PFSK-1 (cell line): ENCODE measurements at regions not wholly inside any gene's neighbourhood (a gene's known extent, or its start where the extent isn't known, plus 50 kb on each side); places are given as distances from the start of the nearest gene placed in this dataset.

Experiments
- FOXP2 ChIP-seq: optimal IDR thresholded peaks from 2 replicates; pipeline ENCODE3; 2011; ENCODE audit warnings: borderline replicate concordance, control low read depth, inconsistent platforms; ENCODE audit not compliant: insufficient read depth; ENCODE audit errors: extremely low read length, extremely low read depth
- POLR2AphosphoS5 ChIP-seq: IDR thresholded peaks from 2 replicates; pipeline ENCODE4 v1.6.1; 2012; ENCODE audit warnings: low read depth, mild to moderate bottlenecking, control low read depth, low read length, moderate library complexity
- SIN3A ChIP-seq: IDR thresholded peaks from 2 replicates; pipeline ENCODE4 v1.6.1; 2012; ENCODE audit warnings: mild to moderate bottlenecking, low read length, moderate library complexity, borderline replicate concordance; ENCODE audit not compliant: insufficient read depth
- TAF1 ChIP-seq: IDR thresholded peaks from 2 replicates; pipeline ENCODE4 v1.6.1; 2012; ENCODE audit warnings: low read length, control low read depth, borderline replicate concordance; ENCODE audit not compliant: insufficient read depth
- TF ChIP-seq, protein P1 (sequence below), 2 experiments: IDR thresholded peaks; 2 replicates each; pipeline versions ENCODE4 v1.6.1 to v1.8.0; 2011 to 2012; ENCODE audit warnings: low read depth in 2 of 2, low read length in 2 of 2, control low read depth in 1 of 2, inconsistent platforms in 1 of 2, mild to moderate bottlenecking in 1 of 2, moderate library complexity in 1 of 2; ENCODE audit not compliant: insufficient read depth in 1 of 2

DNA sequence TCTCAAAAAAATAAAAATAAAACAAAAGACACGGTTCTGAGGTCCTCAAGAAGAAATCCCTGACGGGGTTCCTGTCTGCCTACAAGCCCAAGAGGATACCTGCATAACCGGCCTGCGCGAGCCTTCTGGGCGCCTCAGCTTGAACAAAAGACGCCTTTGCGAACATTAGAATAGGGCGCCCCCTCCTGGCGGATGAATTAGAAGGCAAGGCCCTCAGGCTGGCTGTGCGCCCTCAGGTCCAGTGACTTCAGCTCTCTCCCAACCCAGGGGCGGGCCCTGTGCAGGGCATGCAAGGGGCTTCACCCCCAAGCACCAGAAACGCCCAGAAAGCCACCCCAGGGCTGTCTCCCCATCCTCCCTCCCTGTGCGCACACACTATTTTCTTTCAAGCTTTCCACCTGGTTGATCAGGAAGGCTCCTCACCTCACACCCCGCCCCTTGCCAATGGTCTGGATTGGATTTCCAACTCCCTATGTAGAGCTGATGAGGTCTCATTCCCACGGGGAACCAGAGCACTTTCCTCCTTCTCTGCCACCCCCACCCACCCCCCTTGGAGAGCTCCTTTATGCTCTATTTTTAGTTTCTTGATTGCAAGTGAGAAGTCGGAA, 273.3 kb downstream of the BUD13 start:
- TF ChIP-seq SIN3A = no peak
- TF ChIP-seq, protein P1, sequence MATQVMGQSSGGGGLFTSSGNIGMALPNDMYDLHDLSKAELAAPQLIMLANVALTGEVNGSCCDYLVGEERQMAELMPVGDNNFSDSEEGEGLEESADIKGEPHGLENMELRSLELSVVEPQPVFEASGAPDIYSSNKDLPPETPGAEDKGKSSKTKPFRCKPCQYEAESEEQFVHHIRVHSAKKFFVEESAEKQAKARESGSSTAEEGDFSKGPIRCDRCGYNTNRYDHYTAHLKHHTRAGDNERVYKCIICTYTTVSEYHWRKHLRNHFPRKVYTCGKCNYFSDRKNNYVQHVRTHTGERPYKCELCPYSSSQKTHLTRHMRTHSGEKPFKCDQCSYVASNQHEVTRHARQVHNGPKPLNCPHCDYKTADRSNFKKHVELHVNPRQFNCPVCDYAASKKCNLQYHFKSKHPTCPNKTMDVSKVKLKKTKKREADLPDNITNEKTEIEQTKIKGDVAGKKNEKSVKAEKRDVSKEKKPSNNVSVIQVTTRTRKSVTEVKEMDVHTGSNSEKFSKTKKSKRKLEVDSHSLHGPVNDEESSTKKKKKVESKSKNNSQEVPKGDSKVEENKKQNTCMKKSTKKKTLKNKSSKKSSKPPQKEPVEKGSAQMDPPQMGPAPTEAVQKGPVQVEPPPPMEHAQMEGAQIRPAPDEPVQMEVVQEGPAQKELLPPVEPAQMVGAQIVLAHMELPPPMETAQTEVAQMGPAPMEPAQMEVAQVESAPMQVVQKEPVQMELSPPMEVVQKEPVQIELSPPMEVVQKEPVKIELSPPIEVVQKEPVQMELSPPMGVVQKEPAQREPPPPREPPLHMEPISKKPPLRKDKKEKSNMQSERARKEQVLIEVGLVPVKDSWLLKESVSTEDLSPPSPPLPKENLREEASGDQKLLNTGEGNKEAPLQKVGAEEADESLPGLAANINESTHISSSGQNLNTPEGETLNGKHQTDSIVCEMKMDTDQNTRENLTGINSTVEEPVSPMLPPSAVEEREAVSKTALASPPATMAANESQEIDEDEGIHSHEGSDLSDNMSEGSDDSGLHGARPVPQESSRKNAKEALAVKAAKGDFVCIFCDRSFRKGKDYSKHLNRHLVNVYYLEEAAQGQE (IDR thresholded peaks at IDR 0.05; ENCODE audit: insufficient read depth in 1 of 2, low read depth in 2 of 2, low read length in 2 of 2) = no peak
- no peak for TF ChIP-seq TAF1
- no peak for TF ChIP-seq FOXP2
- no peak for TF ChIP-seq POLR2AphosphoS5

DNA sequence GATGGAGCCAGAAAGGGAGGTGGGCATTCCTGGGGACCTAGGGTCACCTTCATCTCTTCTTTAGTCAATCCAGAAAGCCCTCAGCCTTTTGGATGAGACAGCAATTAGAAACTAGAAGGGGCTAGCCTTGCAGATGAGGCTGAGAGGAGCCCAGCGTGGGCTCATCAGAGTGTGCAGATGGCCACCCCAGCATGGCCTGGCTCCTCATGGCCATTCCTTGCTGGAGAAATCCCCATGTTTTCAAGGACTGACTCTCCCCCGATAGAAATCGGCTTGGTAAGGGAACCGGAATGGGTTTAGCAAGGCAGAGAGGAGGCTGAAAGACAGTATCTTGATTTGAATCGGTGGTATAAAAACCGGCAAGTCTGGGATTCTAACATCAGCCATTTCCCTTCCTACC, 274.6 kb downstream of the BUD13 start:
- TF ChIP-seq POLR2AphosphoS5 = no peak
- no peak for TF ChIP-seq SIN3A

DNA sequence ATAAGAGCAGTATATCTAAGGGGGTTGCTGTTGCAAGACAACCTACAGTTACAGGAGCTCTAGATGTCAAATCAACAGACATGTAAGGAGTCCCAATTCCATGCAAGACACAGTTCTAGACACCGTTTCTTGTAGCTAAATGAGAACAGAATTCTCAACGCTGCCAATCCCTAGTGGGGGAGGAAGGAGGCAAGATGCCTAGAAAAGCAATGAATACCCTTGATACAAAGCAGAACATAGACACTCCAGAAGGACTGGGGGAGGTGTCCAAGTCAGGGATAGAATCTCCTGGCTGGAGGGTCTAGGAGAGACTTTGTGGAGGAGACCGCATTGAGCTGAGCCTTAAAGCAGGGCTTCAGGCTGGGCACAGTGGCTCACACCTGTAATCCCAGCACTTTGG, 280.2 kb downstream of the BUD13 start:
- no peak for TF ChIP-seq FOXP2
- TF ChIP-seq, protein P1 (IDR thresholded peaks at IDR 0.05; ENCODE audit: insufficient read depth in 1 of 2, low read depth in 2 of 2, low read length in 2 of 2) = no peak
- TF ChIP-seq SIN3A = no peak
- no peak for TF ChIP-seq POLR2AphosphoS5
- no peak for TF ChIP-seq TAF1

DNA sequence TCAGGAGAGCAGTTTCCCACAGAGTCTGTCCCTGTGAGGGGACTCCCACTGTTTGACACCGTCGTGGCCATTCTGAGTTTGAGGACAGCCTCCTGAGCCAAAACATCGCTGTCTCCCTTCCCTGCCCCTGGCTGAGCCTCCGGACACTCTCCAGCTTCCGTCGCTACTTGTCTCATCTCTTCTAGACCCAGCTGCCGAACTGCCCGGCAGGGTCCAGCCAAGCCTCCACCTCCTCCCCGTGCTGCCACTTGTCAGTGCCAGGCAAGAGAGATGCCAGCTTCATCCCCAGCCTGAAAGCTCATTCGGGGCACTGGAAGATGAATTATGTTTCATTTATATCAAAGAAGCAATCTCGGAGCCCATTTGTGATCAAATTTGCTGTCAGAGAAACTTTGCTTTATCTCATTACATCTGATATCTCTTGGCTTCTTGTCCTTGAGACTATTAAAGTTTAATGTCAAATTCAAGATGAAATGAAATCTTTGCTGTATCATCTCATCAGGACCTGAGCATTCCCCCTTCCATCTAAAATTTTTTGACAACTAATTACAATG, 283.9 kb downstream of the BUD13 start:
- TF ChIP-seq FOXP2 (no peak), POLR2AphosphoS5 (no peak)

DNA sequence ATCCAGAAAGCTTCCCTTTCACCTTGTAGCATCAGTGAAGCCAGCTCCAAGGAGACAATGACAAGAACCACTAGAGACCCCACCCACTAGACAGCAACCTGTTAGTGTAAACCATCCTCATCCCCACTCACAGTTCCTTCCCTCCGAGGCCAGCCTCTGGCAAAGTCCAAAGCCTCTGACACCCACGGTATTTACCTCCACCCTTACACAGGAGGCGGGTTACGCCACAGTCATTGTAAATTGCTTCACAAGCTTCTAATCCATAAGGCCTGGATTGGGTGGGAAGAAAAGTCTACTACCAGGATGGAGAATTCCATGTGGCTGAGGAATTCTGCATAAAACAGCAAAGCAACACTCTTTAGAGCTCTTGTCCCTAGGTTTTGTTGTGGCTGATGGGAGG, 287.4 kb downstream of the BUD13 start:
- TF ChIP-seq, protein P1 (IDR thresholded peaks at IDR 0.05; ENCODE audit: insufficient read depth in 1 of 2, low read depth in 2 of 2, low read length in 2 of 2) = no peak
- TF ChIP-seq SIN3A (no peak), POLR2AphosphoS5 (no peak), TAF1 (no peak), FOXP2 (no peak)

DNA sequence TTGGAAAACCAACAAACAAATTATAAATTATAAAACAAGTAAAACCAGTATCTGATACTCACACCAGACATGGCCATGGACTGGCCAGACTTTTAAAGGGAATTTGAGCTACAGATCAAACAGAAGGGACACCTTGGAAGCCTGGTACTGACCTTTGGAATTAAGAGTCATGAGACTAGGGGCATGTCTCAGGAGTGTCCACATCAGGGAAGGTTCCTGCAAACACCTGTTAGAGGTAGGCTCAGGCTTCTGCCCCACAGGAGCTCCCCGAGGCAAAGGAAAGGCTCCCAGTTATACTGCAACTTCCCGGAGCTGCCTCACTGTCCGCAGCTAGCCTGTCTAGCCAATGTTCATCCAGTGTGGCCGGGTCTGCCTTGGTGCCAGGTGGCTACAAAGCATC, 290.1 kb downstream of the BUD13 start:
- TF ChIP-seq SIN3A (no peak), TAF1 (no peak), POLR2AphosphoS5 (no peak), FOXP2 (no peak)
- TF ChIP-seq, protein P1 (IDR thresholded peaks at IDR 0.05; ENCODE audit: insufficient read depth in 1 of 2, low read depth in 2 of 2, low read length in 2 of 2) = no peak
